ENCODE measurements at regions not wholly inside any gene's neighbourhood (a gene's known extent, or its start where the extent isn't known, plus 50 kb on each side); places are given as distances from the start of the nearest gene placed in this dataset.

DNA sequence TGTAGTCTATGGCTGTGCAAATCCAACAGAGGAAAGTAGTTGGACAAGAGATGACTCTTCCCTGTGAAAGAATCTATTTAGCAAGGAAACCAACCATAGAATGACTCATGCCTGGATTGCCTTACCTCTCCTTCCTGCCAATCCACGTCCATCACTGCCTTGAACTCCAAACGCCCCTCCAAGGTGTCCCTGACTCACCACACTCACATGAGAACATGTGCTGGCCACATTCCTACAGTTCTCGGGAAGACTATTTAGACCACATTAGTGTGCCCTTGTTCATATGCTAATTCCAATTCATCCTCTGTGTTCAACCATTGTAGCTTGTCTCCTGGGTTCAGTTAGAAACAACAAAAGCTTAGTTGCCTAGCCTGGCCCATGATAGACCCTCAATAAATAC lies 157.3 kb downstream of the SLC30A10 start:
- H3K27ac Mint-ChIP-seq: no peak overlapping the region
- no peaks in the 10 kb centered on the region for H3K27me3 Mint-ChIP-seq
- no peak overlapping the region for H3K4me3 Mint-ChIP-seq
- DNase-seq: no peak
- peaks cover 12% of the 10 kb centered on the region for H3K9me3 Mint-ChIP-seq
- no peaks in the 10 kb centered on the region for H3K36me3 Mint-ChIP-seq
- H3K4me1 Mint-ChIP-seq: no peaks in the 10 kb centered on the region

DNA sequence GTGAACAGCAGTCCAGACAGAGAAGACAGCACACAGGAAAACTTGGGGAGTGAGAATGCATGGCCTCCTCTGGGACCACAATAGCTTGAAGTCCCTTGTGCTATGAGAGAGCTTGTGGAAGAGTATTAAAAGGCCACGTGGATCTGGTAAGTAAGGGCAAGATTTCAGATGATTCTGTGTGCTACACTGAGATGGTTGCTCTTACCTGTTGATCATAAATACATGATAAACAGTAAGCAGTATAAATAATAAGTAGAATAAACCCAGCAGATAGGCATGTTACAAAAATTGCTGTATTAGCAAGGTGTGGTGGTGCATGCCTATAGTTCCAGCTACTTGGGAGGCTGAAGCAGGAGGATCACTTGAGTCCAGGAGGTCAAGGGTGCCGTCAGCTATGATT lies 150.4 kb upstream of the ZC3H11B start:
- Mint-ChIP-seq H3K4me1 (no peaks in the 10 kb centered on the region), H3K36me3 (no peaks in the 10 kb centered on the region), H3K27ac (no peak overlapping the region), H3K9me3 (peaks cover 3% of the 10 kb centered on the region), H3K4me3 (no peak overlapping the region), H3K27me3 (no peaks in the 10 kb centered on the region)
- DNase-seq: no peak

- H3K36me3 Mint-ChIP-seq: no peaks in the 10 kb centered on the region
- no peak overlapping the region for H3K4me3 Mint-ChIP-seq
- no peak overlapping the region for H3K27ac Mint-ChIP-seq
- peaks cover 3% of the 10 kb centered on the region for H3K9me3 Mint-ChIP-seq
- no peaks in the 10 kb centered on the region for H3K27me3 Mint-ChIP-seq
- DNase-seq: no peak
- no peaks in the 10 kb centered on the region for H3K4me1 Mint-ChIP-seq
Observed at GRCh38 chr1:219761208-219761860, 148.4 kb upstream of the ZC3H11B start.

DNA sequence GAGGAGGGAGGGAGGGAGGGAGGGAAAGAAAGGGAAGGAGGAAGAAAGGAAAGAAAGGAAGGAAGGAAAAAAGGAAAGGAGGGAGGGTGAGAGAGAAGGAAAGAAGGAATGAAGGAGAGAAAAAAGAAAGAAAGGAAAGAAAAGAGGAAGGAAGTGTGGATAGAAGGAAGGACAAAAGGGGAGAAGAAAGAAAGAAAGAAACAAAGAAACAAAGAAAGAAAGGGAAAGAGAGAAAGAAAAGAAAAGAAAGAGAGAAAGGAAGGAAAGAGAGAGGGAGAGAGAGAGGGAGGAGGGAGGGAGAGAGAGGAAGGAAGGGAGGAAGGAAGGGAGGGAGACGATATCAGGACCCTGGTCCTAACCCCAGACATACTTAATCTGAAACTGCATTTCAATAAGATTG lies 146.2 kb upstream of the ZC3H11B start:
- no peaks in the 10 kb centered on the region for H3K27me3 Mint-ChIP-seq

DNA sequence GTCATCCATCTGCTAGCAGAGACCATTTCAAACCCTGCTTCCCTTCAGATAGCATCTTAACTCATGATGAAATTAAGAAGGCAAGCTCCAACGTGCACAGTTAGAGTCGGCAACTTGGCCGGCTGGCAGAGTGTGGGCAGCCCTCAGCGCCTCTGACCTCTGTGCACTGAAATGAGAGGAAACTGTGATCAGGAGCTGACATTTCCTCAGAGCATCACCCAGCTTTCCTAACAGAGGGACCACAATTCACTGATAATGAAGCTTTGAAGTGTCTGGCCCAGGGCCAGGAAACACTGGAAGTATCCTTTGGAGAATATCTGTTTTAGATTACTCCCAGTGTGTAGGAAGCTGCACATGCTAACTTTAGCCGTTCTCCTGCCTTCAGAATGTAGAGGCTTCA lies 145.0 kb upstream of the ZC3H11B start:
- no peak for DNase-seq
- H3K27me3 Mint-ChIP-seq: no peaks in the 10 kb centered on the region
- no peak overlapping the region for H3K27ac Mint-ChIP-seq
- no peaks in the 10 kb centered on the region for H3K9me3 Mint-ChIP-seq
- H3K4me1 Mint-ChIP-seq: no peaks in the 10 kb centered on the region
- H3K4me3 Mint-ChIP-seq: no peak overlapping the region
- no peaks in the 10 kb centered on the region for H3K36me3 Mint-ChIP-seq

More for the DNA sequence above, 146.2 kb upstream of the ZC3H11B start:
- Mint-ChIP-seq H3K4me1 (no peaks in the 10 kb centered on the region), H3K4me3 (no peak overlapping the region), H3K36me3 (no peaks in the 10 kb centered on the region), H3K27ac (no peak overlapping the region), H3K9me3 (no peaks in the 10 kb centered on the region)
- DNase-seq: no peak

GRCh38 chr1:219755234-219755633 lies 142.3 kb upstream of the ZC3H11B start:
- Mint-ChIP-seq H3K36me3 (no peaks in the 10 kb centered on the region), H3K27me3 (peaks cover 3% of the 10 kb centered on the region), H3K27ac (no peak overlapping the region), H3K9me3 (no peaks in the 10 kb centered on the region), H3K4me3 (no peak overlapping the region), H3K4me1 (no peaks in the 10 kb centered on the region)
- DNase-seq: no peak

GRCh38 chr1:219754767-219755166 lies 141.9 kb upstream of the ZC3H11B start:
- Mint-ChIP-seq H3K4me3 (no peak overlapping the region), H3K36me3 (no peaks in the 10 kb centered on the region), H3K4me1 (no peaks in the 10 kb centered on the region), H3K9me3 (no peaks in the 10 kb centered on the region), H3K27ac (no peak overlapping the region), H3K27me3 (peaks cover 3% of the 10 kb centered on the region)
- DNase-seq: no peak

DNA sequence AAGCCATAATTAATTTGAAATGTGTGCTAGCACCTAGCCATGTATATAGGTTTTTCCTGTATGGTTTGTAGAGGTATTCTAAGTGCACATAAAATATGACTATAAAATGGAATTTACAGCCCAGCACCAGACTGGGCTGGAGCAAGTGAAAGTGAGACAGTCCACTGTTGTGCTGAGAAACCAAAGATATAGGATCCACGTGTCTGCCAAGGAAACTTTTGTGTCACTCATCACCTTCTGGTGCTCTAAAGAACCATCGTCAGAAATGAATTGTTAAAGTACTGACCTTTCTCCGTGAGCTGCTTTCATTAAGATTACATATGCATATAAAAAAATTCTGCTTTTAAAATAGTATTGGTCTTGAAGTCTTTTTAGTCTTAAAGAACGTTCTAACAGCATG lies 141.0 kb upstream of the ZC3H11B start:
- no peak for DNase-seq
- Mint-ChIP-seq H3K9me3 (no peaks in the 10 kb centered on the region), H3K4me1 (no peaks in the 10 kb centered on the region), H3K27me3 (peaks cover 3% of the 10 kb centered on the region), H3K27ac (no peak overlapping the region), H3K36me3 (no peaks in the 10 kb centered on the region), H3K4me3 (no peak overlapping the region)

DNA sequence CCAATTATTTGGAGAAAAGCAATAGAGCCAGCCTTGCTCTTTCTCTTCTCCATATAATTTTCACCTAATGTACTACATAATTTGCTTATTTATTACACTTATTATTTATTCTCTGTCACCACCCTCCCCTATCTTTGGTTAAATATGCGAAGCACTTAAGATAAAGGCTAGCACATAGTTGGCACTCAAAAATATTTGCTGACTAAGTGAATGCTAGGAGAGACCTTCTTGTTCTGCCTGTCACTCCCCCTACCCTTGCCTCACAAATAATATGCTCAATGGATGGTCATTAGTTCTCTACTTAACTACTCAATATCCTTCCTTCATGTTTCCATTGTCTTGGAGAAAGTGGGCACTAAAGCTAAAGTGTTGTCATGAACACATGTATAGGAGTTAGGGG lies 139.7 kb upstream of the ZC3H11B start:
- Mint-ChIP-seq H3K27ac (no peak overlapping the region), H3K4me1 (no peaks in the 10 kb centered on the region), H3K4me3 (no peak overlapping the region), H3K36me3 (no peaks in the 10 kb centered on the region), H3K27me3 (peaks cover 3% of the 10 kb centered on the region), H3K9me3 (no peaks in the 10 kb centered on the region)
- no peak for DNase-seq

GRCh38 chr1:219751870-219752507 lies 139.1 kb upstream of the ZC3H11B start:
- Mint-ChIP-seq H3K36me3 (no peaks in the 10 kb centered on the region), H3K9me3 (no peaks in the 10 kb centered on the region), H3K27me3 (peaks cover 3% of the 10 kb centered on the region), H3K27ac (no peak overlapping the region), H3K4me3 (no peak overlapping the region), H3K4me1 (no peaks in the 10 kb centered on the region)
- no peak for DNase-seq

- Mint-ChIP-seq H3K36me3 (no peaks in the 10 kb centered on the region), H3K27ac (no peak overlapping the region), H3K4me1 (no peaks in the 10 kb centered on the region), H3K27me3 (peaks cover 3% of the 10 kb centered on the region), H3K4me3 (no peak overlapping the region), H3K9me3 (no peaks in the 10 kb centered on the region)
- DNase-seq: no peak
Observed at GRCh38 chr1:219749370-219749769, 136.5 kb upstream of the ZC3H11B start.

DNA sequence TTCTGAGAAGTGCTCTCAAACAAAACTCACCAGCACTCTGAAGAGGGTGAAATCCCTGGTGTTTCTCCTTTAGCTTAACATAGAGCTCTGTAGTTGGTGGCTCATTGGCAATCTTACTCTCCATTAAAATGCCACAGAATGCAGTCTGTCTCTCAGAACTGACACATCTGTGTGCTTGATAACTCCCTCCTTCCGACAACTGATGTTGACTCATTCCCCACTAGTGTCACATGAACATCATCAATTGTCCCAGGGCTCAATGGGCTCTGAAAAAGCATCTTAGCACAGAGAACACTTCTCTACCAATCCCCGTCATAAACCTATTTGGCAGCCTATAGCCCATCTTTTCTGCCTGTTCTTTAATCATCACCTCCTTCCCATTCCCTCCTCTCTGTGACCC lies 133.2 kb upstream of the ZC3H11B start:
- no peaks in the 10 kb centered on the region for H3K27me3 Mint-ChIP-seq
- DNase-seq: no peak

DNA sequence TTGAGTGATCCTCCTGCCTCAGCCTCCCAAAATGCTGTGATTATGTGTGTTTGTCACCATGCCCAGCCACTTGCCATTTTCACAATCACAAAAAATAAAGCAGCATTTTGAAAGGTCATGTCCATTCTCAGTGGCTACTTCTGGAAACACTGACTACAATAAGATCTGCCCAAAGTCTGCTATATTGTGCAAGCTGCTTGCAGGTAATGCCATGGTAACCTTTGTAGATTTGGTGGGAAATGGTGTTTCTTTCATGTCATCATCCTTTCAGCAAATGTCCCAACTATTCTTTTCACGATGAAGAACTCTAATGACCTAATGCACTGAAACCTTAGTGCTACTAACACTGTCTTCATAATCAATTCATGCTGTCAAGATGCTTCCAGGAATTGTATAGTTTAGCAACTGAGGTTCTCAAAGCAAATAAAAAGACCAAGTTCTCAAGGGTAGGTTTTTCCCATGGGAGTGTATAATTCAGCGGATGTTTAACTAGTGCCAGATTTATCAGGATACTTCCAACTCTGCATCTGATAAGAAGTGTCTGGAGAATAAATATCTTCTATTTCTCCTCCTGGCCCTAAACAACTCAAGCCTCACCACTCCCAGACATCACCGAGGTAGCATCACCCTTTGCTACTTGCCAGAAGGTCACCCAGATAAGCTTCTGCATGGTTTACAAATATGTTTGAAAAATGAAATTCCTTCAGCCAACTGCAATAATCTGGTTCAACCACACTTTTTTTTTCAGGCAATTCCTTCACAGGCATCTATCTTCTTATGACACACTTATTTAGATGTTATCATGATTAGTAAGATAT lies 132.0 kb upstream of the ZC3H11B start:
- Mint-ChIP-seq H3K36me3 (no peaks in the 10 kb centered on the region), H3K4me1 (no peaks in the 10 kb centered on the region), H3K9me3 (no peaks in the 10 kb centered on the region), H3K27ac (no peak overlapping the region), H3K4me3 (no peak overlapping the region), H3K27me3 (no peaks in the 10 kb centered on the region)
- no peak for DNase-seq

More for the DNA sequence above, 133.2 kb upstream of the ZC3H11B start:
- Mint-ChIP-seq H3K27ac (no peak overlapping the region), H3K4me3 (no peak overlapping the region), H3K36me3 (no peaks in the 10 kb centered on the region), H3K9me3 (no peaks in the 10 kb centered on the region), H3K4me1 (no peaks in the 10 kb centered on the region)

GRCh38 chr1:219741011-219741970 lies 128.4 kb upstream of the ZC3H11B start:
- DNase-seq: no peak
- H3K36me3 Mint-ChIP-seq: no peaks in the 10 kb centered on the region
- H3K4me3 Mint-ChIP-seq: no peak overlapping the region
- no peaks in the 10 kb centered on the region for H3K4me1 Mint-ChIP-seq
- H3K27ac Mint-ChIP-seq: no peak overlapping the region
- no peaks in the 10 kb centered on the region for H3K9me3 Mint-ChIP-seq
- H3K27me3 Mint-ChIP-seq: no peaks in the 10 kb centered on the region
